ENCODE measurements at regions not wholly inside any gene's neighbourhood (a gene's known extent, or its start where the extent isn't known, plus 50 kb on each side); places are given as distances from the start of the nearest gene placed in this dataset.
A peak's percentile ranks its signal among the peaks of the same experiment; 100 is the strongest.

DNA sequence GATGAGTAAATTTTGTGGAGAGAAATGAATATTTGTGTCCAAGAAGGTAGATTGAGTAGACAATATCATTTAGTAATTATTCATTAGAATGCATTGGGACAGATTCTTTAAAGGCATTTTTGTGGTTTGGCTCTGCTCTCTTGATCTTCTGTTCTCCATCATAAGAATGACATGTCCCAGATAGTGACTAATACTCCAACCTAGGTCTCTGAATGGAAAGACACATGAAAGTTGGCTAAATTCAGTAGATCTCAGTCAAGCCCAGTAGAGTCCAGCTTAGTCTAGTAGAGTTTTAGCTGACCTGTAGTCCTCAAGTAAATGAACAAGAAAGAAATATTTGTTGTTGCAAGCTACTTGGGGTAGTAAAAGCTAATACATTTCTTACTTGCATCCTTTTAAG, 61.8 kb upstream of the DNAH14 start:
- H3K4me3 ChIP-seq (ENCODE audit: low read length): no peak overlapping the region
- DNase-seq (ENCODE audit: low read depth): no peak
- TF ChIP-seq, protein P1, sequence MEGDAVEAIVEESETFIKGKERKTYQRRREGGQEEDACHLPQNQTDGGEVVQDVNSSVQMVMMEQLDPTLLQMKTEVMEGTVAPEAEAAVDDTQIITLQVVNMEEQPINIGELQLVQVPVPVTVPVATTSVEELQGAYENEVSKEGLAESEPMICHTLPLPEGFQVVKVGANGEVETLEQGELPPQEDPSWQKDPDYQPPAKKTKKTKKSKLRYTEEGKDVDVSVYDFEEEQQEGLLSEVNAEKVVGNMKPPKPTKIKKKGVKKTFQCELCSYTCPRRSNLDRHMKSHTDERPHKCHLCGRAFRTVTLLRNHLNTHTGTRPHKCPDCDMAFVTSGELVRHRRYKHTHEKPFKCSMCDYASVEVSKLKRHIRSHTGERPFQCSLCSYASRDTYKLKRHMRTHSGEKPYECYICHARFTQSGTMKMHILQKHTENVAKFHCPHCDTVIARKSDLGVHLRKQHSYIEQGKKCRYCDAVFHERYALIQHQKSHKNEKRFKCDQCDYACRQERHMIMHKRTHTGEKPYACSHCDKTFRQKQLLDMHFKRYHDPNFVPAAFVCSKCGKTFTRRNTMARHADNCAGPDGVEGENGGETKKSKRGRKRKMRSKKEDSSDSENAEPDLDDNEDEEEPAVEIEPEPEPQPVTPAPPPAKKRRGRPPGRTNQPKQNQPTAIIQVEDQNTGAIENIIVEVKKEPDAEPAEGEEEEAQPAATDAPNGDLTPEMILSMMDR (IDR thresholded peaks at IDR 0.05; ENCODE audit: insufficient read depth, low read depth, low read length, missing control alignments): no peak

DNA sequence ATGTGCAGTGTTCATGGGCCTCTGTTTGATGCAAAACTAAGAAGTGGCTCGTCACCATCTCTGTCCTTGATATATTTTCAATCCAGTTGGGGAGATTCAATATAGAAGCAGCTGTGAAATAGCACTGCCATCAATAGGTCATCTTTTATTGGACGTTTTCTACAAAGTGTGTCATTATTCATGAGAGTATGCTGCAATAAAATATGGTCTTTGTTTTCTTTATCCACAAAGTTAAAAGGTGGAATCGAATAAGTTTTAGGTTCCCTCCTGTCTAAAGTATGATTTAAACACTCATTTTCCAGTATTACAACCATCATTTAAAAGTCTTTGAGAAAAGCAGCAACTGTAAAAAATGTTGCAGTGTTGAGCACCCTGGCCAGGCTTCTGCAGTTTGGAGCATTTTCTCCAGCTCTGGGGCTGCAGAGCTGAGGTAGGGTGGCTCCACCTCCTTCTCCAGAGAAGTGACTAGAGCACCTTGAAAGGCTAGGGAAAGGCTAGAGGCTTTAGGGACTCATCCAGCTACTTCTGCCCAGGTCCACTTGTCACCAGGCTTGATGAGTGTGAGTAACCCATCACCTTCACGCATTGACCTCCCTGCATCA, 56.5 kb upstream of the DNAH14 start:
- no peak overlapping the region for H3K4me3 ChIP-seq (ENCODE audit: low read length)
- TF ChIP-seq, protein P1 (IDR thresholded peaks at IDR 0.05; ENCODE audit: insufficient read depth, low read depth, low read length, missing control alignments): no peak
- no peak for DNase-seq (ENCODE audit: low read depth)

DNA sequence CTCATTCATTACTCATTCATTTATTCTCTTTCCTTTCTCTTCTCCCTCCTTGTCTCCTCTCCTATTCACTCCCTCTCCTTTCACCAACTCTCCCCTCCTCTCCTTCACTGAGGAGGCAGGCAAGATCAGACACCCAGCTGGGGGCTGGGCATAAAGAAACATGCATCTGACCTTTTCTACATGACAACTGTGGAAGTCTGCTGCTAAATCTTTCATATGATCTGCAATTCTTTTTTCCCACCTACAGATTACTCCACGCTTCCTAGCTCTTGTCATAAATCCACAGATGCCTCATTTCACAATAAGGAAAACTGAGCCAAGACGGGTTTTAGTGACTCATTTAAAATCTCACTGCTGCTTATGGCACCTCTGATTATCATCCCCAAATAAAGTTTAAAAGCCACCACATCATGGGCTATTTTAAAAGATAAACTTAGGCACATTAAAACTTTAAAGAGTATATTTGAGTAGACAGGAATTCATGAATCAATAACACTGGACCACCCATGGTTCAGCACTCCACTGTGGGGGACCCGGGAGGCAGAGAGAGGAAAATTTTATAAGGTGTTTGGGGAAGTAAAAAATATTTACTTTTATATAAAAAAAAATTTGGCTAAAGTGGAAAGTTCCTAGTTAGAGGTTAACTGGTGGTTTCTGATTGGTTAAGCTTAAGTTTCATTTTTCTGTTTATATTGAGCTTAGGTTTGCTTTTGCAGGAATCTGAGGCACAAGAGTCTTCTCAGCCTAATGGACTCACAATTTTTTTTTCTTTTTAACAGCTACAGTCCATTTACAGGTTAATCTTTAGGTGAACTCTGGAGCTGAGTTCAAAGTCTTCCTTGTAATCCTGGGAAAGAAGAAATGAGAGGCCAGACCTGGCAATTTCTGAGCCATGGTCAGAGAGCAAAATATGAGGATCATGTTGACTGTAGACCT, 55.8 kb upstream of the DNAH14 start:
- TF ChIP-seq, protein P1 (IDR thresholded peaks at IDR 0.05; ENCODE audit: insufficient read depth, low read depth, low read length, missing control alignments): no peak
- peak; percentile 61 for DNase-seq (ENCODE audit: low read depth)
- H3K4me3 ChIP-seq (ENCODE audit: low read length): no peak overlapping the region

DNA sequence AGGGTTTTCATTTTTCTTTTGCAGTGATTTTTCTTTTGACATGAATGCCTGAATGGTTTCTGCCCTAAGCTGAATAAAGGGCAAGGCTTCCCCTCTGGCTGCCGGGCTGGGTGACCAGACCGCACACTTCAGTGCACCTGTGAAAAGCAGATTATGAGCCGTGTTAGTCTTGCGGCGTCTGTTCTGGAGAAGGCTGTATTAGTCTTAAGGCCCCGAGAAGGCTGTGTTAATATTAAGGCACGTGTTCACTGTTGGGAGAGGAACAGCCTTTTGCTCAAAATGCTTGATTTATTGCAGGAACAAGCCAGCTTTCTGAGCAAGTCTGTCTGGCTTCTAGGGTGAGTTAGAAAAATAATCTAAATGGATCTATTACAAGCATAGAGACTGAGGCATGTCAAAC, 54.7 kb upstream of the DNAH14 start:
- no peak for DNase-seq (ENCODE audit: low read depth)
- H3K4me3 ChIP-seq (ENCODE audit: low read length): no peak overlapping the region
- TF ChIP-seq, protein P1 (IDR thresholded peaks at IDR 0.05; ENCODE audit: insufficient read depth, low read depth, low read length, missing control alignments): no peak

DNA sequence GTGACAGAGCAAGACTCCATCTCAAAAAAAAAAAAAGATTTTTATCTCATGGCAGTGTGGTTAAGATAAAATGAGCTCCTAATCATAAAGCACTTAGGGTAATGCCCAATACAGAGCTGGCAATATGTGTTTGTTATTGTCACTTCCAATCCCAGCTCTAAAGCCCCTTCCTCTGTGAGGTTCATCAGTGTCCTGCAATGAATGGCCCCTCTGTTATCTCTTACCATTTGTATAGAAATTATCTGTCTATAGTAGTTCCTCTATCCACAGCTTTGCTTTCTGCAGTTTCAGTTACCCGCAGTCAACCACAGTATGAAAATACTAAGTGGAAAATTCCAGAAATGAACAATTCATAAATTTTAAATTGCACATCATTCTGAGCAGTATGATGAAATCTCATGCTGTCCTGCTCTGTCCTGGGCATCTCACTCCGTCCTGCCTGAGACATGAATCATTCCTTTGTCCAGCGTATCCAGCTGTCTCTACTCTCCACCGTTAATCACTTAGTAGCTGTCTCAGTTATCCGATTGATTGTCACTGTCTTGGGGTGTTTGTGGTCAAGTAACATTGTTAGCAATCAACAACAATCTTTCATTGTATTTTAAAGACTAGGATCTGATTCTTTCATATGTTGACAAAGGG, 50.2 kb upstream of the DNAH14 start:
- TF ChIP-seq, protein P1 (IDR thresholded peaks at IDR 0.05; ENCODE audit: insufficient read depth, low read depth, low read length, missing control alignments): no peak
- no peak overlapping the region for H3K4me3 ChIP-seq (ENCODE audit: low read length)
- no peak for DNase-seq (ENCODE audit: low read depth)

All from epithelial cell of esophagus (primary cell).